Stimulated activated memory B cell treated with anti-CD40 and anti-IgM and Interleukin-4, amounts not matched to agents 10 μg/mL and 1 μg/mL and 100 μg/mL, for 72 hours (primary cell): ENCODE measurements at regions not wholly inside any gene's neighbourhood (a gene's known extent, or its start where the extent isn't known, plus 50 kb on each side); places are given as distances from the start of the nearest gene placed in this dataset.
A peak's percentile ranks its signal among the peaks of the same experiment; 100 is the strongest.

ENCODE experiments used
- ATAC-seq: fragments of 150-1000 bp; cut with Tn5 transposase; 2 replicates; pipeline ENCODE4 v1.10.0; 2021
- H3K27ac Mint-ChIP-seq: one replicate; pipeline ENCODE4 v1.8.0; 2022; ENCODE audit warnings: mild to moderate bottlenecking, mixed read lengths
- H3K27me3 Mint-ChIP-seq: one replicate; pipeline ENCODE4 v1.8.0; 2022; ENCODE audit warnings: mixed read lengths
- H3K36me3 Mint-ChIP-seq: one replicate; pipeline ENCODE4 v1.8.0; 2022; ENCODE audit warnings: mixed read lengths
- H3K4me1 Mint-ChIP-seq: one replicate; pipeline ENCODE4 v1.8.0; 2022; ENCODE audit warnings: mixed read lengths
- H3K4me3 Mint-ChIP-seq: one replicate; pipeline ENCODE4 v1.8.0; 2022; ENCODE audit warnings: mild to moderate bottlenecking, moderate library complexity, mixed read lengths
- H3K9me3 Mint-ChIP-seq: one replicate; pipeline ENCODE4 v1.8.0; 2022; ENCODE audit warnings: mixed read lengths

GRCh38 chr1:222229672-222230312, 318.1 kb downstream of the HHIPL2 start:
- Mint-ChIP-seq H3K27ac (no peak overlapping the region), H3K27me3 (peaks cover 21% of the 10 kb centered on the region), H3K4me1 (no peaks in the 10 kb centered on the region), H3K9me3 (peaks cover 6% of the 10 kb centered on the region), H3K4me3 (no peak overlapping the region), H3K36me3 (peaks cover 6% of the 10 kb centered on the region)
- no peak for ATAC-seq

DNA sequence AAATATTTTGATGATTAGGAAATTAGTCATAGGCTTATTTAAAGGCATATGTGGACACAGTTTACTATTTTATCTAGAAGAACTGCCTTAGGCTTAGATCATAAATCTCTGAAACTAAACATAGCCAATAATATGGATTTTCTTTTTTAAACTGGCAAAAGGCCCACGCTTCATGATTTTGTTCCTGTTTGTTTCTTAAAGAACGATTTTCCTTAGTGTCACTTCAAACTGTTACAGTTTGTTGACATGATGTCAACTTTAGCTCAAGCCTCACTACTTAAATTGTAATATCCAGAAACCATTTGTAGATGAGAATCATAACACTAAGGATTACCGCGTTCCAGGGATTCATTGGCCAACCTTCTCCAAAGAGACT, 322.6 kb downstream of the HHIPL2 start:
- no peaks in the 10 kb centered on the region for H3K4me1 Mint-ChIP-seq
- H3K27me3 Mint-ChIP-seq = peaks cover 25% of the 10 kb centered on the region
- no peak overlapping the region for H3K27ac Mint-ChIP-seq
- no peak overlapping the region for H3K4me3 Mint-ChIP-seq
- no peak for ATAC-seq
- H3K9me3 Mint-ChIP-seq = peaks cover 6% of the 10 kb centered on the region
- peaks cover 6% of the 10 kb centered on the region for H3K36me3 Mint-ChIP-seq

DNA sequence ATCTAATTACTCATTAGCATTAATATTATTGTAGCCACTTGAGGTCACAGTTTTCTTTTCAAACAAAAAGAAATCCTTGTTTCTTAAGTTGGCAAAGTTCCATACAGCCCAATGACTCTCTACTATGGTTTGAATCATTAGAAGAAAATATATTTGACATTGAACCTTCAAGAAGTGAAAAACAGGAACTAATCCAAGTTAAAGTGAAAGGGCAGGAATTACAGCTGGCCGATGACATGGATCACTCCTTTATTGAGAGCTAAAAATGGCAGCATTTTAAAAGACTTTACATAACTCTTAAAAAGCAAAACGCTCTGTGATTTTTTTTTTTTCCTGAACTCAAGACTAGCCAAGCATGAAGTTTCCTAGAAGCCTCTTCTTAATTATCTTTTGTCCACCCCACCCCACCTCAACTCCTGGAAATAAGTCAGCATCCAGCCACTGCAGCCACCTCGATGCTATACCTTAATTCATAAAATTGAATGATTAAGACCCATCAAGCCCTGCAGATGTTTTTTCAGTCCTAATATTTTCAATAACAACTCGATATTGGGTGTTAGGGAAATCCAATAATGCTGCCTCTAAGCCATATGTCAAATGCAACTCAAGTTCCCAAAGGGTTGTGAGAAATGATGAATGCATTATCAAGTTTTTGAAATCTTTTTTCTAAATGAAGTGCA, 323.1 kb downstream of the HHIPL2 start:
- H3K4me3 Mint-ChIP-seq = no peak overlapping the region
- H3K9me3 Mint-ChIP-seq = peaks cover 9% of the 10 kb centered on the region
- H3K27ac Mint-ChIP-seq = no peak overlapping the region
- H3K27me3 Mint-ChIP-seq = peaks cover 30% of the 10 kb centered on the region
- ATAC-seq = no peak
- no peaks in the 10 kb centered on the region for H3K4me1 Mint-ChIP-seq
- peaks cover 6% of the 10 kb centered on the region for H3K36me3 Mint-ChIP-seq

GRCh38 chr1:222224156-222224555, 323.7 kb downstream of the HHIPL2 start:
- Mint-ChIP-seq H3K4me3 (no peak overlapping the region), H3K36me3 (peaks cover 6% of the 10 kb centered on the region), H3K27ac (no peak overlapping the region), H3K27me3 (peaks cover 32% of the 10 kb centered on the region), H3K9me3 (peaks cover 12% of the 10 kb centered on the region), H3K4me1 (no peaks in the 10 kb centered on the region)
- no peak for ATAC-seq

DNA sequence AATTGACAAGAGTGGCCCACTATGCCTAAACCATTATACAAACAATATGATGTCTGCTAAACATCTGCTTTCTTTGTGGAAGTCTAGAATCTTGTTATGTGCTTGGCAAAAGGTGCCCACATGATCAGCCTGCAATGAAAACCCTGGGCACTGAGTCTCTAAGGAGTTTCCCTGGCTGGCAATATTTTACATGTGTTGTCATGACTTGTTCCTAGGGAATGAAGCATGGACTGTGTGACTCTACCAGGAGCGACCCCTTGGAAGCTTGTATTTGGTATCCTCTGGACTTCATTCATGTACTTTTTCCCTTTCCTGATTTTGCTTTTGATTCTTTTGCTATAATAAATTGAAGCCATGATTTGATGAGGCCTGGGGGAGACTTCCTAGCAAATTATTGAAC, 324.9 kb downstream of the HHIPL2 start:
- Mint-ChIP-seq H3K4me3 (no peak overlapping the region), H3K9me3 (peaks cover 15% of the 10 kb centered on the region), H3K36me3 (peaks cover 6% of the 10 kb centered on the region), H3K27ac (no peak overlapping the region), H3K4me1 (no peaks in the 10 kb centered on the region), H3K27me3 (peaks cover 41% of the 10 kb centered on the region)
- no peak for ATAC-seq

DNA sequence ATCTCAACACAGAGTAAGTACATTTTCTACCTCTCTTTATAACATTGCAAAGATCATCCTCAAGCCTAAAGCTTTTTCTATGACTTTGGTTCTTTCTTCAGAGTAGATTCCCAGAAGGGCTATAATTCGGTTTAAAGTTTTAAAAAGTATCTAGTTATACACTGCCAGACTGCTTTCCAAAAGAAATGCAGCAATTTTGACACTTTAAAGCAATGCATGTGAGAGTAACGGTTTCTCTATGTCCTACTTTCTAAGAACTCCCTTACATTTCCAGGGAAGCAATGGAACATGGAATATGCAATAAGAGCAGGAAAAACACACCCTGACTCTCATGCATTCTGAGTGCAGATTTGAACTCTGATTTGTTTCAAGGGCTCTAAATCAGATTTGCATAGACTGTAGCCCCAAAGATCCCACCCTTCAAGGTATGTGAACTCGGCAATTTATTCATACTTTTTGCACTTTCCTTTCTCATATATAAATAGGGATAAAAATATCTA, 331.6 kb downstream of the HHIPL2 start:
- Mint-ChIP-seq H3K4me3 (no peak overlapping the region), H3K36me3 (no peaks in the 10 kb centered on the region), H3K27ac (no peak overlapping the region), H3K9me3 (peaks cover 10% of the 10 kb centered on the region), H3K4me1 (peaks cover 8% of the 10 kb centered on the region), H3K27me3 (peaks cover 37% of the 10 kb centered on the region)
- no peak for ATAC-seq

DNA sequence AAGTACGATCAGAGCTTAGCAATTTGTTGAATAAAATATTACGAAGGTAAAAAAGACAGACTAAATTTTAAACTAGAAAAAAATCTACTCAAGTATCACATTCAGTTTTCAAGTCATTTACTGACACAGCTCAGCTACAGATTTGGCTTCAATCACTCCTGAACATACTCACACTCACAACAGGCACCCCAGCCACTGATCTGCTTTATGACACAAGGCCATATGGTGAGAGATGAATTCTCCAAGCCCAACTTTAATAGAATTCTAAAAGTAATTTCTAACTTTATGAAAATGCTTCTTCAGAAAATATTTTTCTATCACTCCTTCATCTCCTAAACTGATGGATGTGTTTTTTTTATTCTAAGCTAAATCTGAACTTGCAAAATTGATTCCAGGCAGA, 337.1 kb downstream of the HHIPL2 start:
- Mint-ChIP-seq H3K4me3 (no peak overlapping the region), H3K4me1 (peaks cover 2% of the 10 kb centered on the region), H3K36me3 (no peaks in the 10 kb centered on the region), H3K9me3 (no peaks in the 10 kb centered on the region), H3K27ac (no peak overlapping the region), H3K27me3 (peaks cover 24% of the 10 kb centered on the region)
- ATAC-seq = no peak

DNA sequence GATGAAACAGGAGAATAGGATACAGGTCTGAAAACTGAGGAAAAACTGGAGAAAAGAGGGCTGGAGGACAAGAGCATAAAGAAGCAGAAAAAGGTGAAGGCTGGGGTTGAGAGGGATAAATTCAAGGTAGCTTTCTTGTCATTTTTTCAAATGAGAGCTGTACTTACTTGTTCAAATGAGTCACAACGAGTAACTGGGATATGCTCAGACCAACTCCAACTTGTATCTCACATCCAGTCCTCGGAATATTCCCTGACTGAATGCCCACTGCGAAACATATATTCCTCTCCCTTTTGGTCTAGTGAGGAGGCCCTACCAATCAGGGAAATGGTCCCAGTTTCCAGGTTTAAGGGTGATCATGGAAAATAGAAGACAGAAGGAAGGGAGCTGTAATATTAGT, 343.4 kb downstream of the HHIPL2 start:
- Mint-ChIP-seq H3K4me3 (no peak overlapping the region), H3K27ac (no peak overlapping the region), H3K9me3 (no peaks in the 10 kb centered on the region), H3K4me1 (no peaks in the 10 kb centered on the region), H3K27me3 (peaks cover 2% of the 10 kb centered on the region), H3K36me3 (no peaks in the 10 kb centered on the region)
- ATAC-seq = no peak

DNA sequence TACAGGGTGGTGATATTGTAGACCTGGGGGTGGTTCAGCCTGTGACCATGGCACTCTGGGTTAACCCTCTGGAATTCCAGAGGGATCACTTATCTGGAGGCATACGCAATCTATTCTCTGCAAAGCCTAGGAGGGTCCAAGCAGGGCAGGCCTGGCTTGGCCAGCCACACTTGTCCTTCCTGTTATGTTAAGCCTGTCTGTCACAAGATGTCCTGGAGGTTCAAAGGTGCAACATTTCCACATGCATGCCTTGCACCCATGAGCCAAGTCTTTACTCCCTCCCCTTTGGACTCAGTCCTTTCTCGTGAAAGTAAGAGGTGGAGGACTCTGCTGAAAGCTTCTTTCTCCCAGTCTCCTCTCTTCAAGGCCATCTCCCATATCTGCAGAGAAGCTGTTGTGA, 345.1 kb downstream of the HHIPL2 start:
- no peaks in the 10 kb centered on the region for H3K36me3 Mint-ChIP-seq
- no peaks in the 10 kb centered on the region for H3K4me1 Mint-ChIP-seq
- H3K4me3 Mint-ChIP-seq = no peak overlapping the region
- peaks cover 11% of the 10 kb centered on the region for H3K27me3 Mint-ChIP-seq
- H3K27ac Mint-ChIP-seq = no peak overlapping the region
- peak; percentile 17 for ATAC-seq
- H3K9me3 Mint-ChIP-seq = no peaks in the 10 kb centered on the region

GRCh38 chr1:222196736-222197135, 351.2 kb downstream of the HHIPL2 start:
- peaks cover 11% of the 10 kb centered on the region for H3K27me3 Mint-ChIP-seq
- ATAC-seq = no peak
- no peaks in the 10 kb centered on the region for H3K36me3 Mint-ChIP-seq
- H3K4me3 Mint-ChIP-seq = no peak overlapping the region
- H3K27ac Mint-ChIP-seq = no peak overlapping the region
- H3K9me3 Mint-ChIP-seq = peaks cover 2% of the 10 kb centered on the region
- no peaks in the 10 kb centered on the region for H3K4me1 Mint-ChIP-seq

DNA sequence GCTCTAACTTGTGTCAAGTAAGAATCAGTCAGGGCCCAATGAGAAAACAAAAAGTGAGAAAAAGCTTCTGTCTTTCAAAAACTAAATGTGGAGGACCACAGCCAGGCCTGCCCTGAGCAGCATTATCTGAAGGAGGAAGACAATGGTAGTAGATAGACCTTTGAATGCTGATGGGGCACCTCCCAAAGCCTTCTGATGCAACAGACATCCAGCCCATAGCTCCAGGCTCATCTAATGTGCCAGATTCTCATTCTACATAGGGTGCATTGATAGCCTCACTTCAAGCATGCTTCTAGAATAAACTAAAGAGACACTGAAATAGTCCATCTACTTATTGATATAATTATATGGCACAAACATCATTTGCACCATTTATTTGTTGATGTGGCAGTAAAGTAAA, 351.6 kb downstream of the HHIPL2 start:
- Mint-ChIP-seq H3K4me1 (no peaks in the 10 kb centered on the region), H3K36me3 (no peaks in the 10 kb centered on the region), H3K4me3 (no peak overlapping the region), H3K27me3 (peaks cover 11% of the 10 kb centered on the region), H3K9me3 (peaks cover 3% of the 10 kb centered on the region), H3K27ac (no peak overlapping the region)
- no peak for ATAC-seq

GRCh38 chr1:222195857-222196256, 352.0 kb downstream of the HHIPL2 start:
- Mint-ChIP-seq H3K27ac (no peak overlapping the region), H3K4me1 (no peaks in the 10 kb centered on the region), H3K9me3 (peaks cover 3% of the 10 kb centered on the region), H3K36me3 (no peaks in the 10 kb centered on the region), H3K4me3 (no peak overlapping the region), H3K27me3 (peaks cover 11% of the 10 kb centered on the region)
- ATAC-seq = no peak

DNA sequence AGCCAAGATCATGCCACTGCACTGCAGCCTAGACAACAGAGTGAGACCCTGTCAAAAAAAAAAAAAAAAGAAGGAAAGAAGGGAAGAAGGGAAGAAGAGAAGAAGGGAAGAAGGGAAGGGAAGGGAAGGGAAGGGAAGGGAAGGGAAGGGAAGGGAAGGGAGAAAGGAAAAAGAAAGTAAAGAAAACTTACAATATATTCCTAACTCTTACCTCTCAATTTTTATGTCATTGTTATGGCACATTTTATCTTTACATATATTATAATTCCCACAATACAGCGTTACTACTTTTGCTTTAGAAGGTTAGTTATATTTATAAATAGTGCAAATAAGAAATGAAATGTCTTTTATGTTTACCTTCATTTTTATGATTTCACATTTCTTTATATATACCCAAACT, 358.7 kb downstream of the HHIPL2 start:
- no peak for ATAC-seq
- Mint-ChIP-seq H3K27me3 (no peaks in the 10 kb centered on the region), H3K36me3 (no peaks in the 10 kb centered on the region), H3K27ac (no peak overlapping the region), H3K4me1 (no peaks in the 10 kb centered on the region), H3K4me3 (no peak overlapping the region), H3K9me3 (peaks cover 3% of the 10 kb centered on the region)

- H3K4me1 Mint-ChIP-seq = no peaks in the 10 kb centered on the region
- no peak overlapping the region for H3K27ac Mint-ChIP-seq
- H3K9me3 Mint-ChIP-seq = peaks cover 3% of the 10 kb centered on the region
- no peak for ATAC-seq
- no peak overlapping the region for H3K4me3 Mint-ChIP-seq
- no peaks in the 10 kb centered on the region for H3K27me3 Mint-ChIP-seq
- H3K36me3 Mint-ChIP-seq = no peaks in the 10 kb centered on the region
Observed at GRCh38 chr1:222187566-222188332, 360.2 kb downstream of the HHIPL2 start.

DNA sequence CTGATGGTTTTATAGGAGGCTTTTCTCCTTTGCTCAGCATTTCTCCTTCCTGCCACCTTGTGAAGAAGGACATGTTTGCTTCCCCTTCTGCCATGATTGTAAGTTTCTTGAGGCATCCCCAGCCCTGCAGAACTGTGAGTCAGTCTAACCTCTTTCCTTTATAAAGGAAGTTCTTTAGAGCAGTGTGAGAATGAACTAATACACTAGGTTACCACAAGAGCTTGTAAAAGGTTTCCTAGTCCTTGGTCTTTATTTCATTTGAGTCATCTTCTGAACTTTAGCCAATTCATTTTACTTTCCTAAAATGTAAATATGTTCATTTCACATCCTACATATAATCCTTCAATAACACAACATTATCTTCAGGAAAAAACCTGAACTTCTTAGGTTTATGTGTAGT, 365.3 kb downstream of the HHIPL2 start:
- ATAC-seq = no peak
- H3K27ac Mint-ChIP-seq = no peak overlapping the region
- no peaks in the 10 kb centered on the region for H3K36me3 Mint-ChIP-seq
- H3K9me3 Mint-ChIP-seq = peaks cover 10% of the 10 kb centered on the region
- no peaks in the 10 kb centered on the region for H3K4me1 Mint-ChIP-seq
- no peak overlapping the region for H3K4me3 Mint-ChIP-seq
- no peaks in the 10 kb centered on the region for H3K27me3 Mint-ChIP-seq

- Mint-ChIP-seq H3K9me3 (peaks cover 10% of the 10 kb centered on the region), H3K4me3 (no peak overlapping the region), H3K36me3 (no peaks in the 10 kb centered on the region), H3K27me3 (peaks cover 4% of the 10 kb centered on the region), H3K27ac (no peak overlapping the region), H3K4me1 (no peaks in the 10 kb centered on the region)
- ATAC-seq = no peak
Observed at GRCh38 chr1:222181191-222181590, 366.7 kb downstream of the HHIPL2 start.
